GM12872 (cell line): ENCODE measurements at regions not wholly inside any gene's neighbourhood (a gene's known extent, or its start where the extent isn't known, plus 50 kb on each side); places are given as distances from the start of the nearest gene placed in this dataset.

ENCODE experiments used
- TF ChIP-seq, protein P1 (sequence below): IDR thresholded peaks from 3 replicates; pipeline ENCODE4 v1.5.1; 2011; ENCODE audit warnings: low read depth, mild to moderate bottlenecking, low read length, moderate library complexity; ENCODE audit not compliant: insufficient read depth

DNA sequence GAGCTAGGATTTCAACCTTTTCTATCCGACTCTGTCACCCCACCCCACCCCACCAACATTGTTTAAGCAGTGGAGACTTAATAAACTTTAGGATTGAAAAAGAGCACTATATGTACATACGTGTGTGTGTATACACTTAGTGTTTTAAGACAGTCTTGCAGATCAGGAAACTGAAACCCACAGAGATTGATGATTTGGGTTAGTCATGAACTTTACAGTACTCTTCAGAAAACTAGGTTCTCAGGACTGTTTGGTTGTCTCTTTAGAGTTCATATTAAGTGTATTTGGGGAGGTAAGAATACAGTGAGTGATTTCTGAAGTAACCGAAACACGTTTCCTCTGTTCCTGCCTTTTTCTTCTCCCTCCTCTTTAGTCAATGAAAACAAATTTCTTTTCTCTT is 1043.1 kb downstream of the TLE1 start:
- TF ChIP-seq, protein P1, sequence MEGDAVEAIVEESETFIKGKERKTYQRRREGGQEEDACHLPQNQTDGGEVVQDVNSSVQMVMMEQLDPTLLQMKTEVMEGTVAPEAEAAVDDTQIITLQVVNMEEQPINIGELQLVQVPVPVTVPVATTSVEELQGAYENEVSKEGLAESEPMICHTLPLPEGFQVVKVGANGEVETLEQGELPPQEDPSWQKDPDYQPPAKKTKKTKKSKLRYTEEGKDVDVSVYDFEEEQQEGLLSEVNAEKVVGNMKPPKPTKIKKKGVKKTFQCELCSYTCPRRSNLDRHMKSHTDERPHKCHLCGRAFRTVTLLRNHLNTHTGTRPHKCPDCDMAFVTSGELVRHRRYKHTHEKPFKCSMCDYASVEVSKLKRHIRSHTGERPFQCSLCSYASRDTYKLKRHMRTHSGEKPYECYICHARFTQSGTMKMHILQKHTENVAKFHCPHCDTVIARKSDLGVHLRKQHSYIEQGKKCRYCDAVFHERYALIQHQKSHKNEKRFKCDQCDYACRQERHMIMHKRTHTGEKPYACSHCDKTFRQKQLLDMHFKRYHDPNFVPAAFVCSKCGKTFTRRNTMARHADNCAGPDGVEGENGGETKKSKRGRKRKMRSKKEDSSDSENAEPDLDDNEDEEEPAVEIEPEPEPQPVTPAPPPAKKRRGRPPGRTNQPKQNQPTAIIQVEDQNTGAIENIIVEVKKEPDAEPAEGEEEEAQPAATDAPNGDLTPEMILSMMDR: no peak

DNA sequence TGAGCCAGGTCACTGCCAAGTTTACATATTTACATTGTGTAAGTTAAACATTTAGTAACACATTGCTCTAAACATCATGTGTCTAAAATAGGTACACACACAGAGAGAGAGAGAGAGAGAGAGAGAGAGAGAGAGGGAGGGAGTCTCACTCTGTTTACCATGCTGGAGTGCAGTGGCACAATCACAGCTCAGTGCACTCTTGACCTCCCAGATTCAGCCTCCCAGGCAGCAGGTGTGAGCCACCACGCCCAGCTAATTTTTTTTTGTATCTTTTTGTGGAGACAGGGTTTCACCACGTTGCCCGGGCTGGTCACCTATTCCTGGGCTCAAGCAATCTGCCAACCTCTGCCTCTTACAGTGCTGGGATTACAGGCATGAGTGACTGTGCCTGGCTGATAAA is 1045.3 kb downstream of the TLE1 start:
- TF ChIP-seq, protein P1: no peak

DNA sequence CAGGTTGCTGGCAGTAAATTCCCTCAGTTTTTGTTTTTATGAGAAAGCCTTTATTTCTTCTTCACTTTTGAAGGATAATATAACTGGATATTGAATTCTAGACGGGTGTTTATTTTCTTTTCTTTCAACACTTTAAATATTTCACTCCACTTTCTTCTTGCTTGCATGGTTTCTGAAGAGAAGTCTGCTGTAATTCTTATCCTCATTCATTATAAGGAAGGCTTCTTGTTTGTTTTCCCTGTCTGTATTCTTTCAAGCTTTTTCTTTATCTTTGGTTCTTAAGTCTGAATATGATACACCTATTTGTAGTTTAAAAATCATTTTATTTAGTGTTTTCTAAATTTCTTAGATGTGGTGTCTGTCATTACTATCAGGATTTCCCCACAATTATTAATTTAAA is 1054.3 kb downstream of the TLE1 start:
- TF ChIP-seq, protein P1: no peak

- TF ChIP-seq, protein P1: no peak
These were observed 1057.3 kb downstream of the TLE1 start for GRCh38 chr9:80632041-80632440.

GRCh38 chr9:80622508-80622907 is 1050.7 kb downstream of the TLE4 start:
- TF ChIP-seq, protein P1: no peak

GRCh38 chr9:80619356-80619755 is 1047.6 kb downstream of the TLE4 start:
- TF ChIP-seq, protein P1: no peak

- TF ChIP-seq, protein P1: no peak
These were observed 1044.2 kb downstream of the TLE4 start for GRCh38 chr9:80615964-80616363.

GRCh38 chr9:80605793-80606192 is 1034.0 kb downstream of the TLE4 start:
- TF ChIP-seq, protein P1: no peak
